H9 (cell line): ENCODE measurements at regions not wholly inside any gene's neighbourhood (a gene's known extent, or its start where the extent isn't known, plus 50 kb on each side); places are given as distances from the start of the nearest gene placed in this dataset.
A peak's percentile ranks its signal among the peaks of the same experiment; 100 is the strongest.

Experiments used
- DNase-seq: peaks from one replicate; pipeline ENCODE4 v3.0.0-alpha.2; 2017
- H2AFZ ChIP-seq: one replicate; pipeline ENCODE4 v1.6.1; 2013; ENCODE audit warnings: mild to moderate bottlenecking, low read length, control low read depth, moderate library complexity
- H2AK5ac ChIP-seq: 2 replicates; pipeline ENCODE4 v1.6.1; 2013; ENCODE audit warnings: low read length, control low read depth, mixed read lengths; ENCODE audit not compliant: insufficient read length
- H2BK120ac ChIP-seq: one replicate; pipeline ENCODE4 v1.6.1; 2013; ENCODE audit warnings: low read depth, mild to moderate bottlenecking, low read length, control low read depth, inconsistent platforms; ENCODE audit not compliant: poor library complexity, severe bottlenecking
- H2BK12ac ChIP-seq: 2 replicates; pipeline ENCODE4 v1.6.1; 2013; ENCODE audit warnings: low read length, control low read depth, mixed read lengths, low read depth; ENCODE audit not compliant: insufficient read length
- H2BK15ac ChIP-seq: 2 replicates; pipeline ENCODE4 v1.6.1; 2013; ENCODE audit warnings: low read depth, low read length, control low read depth
- H2BK20ac ChIP-seq: one replicate; pipeline ENCODE4 v1.6.1; 2013; ENCODE audit warnings: low read depth, mild to moderate bottlenecking, low read length, control low read depth, inconsistent platforms; ENCODE audit not compliant: poor library complexity, severe bottlenecking
- H2BK5ac ChIP-seq: 2 replicates; pipeline ENCODE4 v1.6.1; 2013; ENCODE audit warnings: low read length, control low read depth, mixed read lengths; ENCODE audit not compliant: insufficient read length
- H3K14ac ChIP-seq: 2 replicates; pipeline ENCODE4 v1.6.1; 2013; ENCODE audit warnings: low read length, control low read depth; ENCODE audit not compliant: insufficient read depth
- H3K18ac ChIP-seq: 2 replicates; pipeline ENCODE4 v1.6.1; 2013; ENCODE audit warnings: low read depth, mild to moderate bottlenecking, mixed read lengths, low read length, control low read depth; ENCODE audit not compliant: insufficient read length
- H3K23ac ChIP-seq: 2 replicates; pipeline ENCODE4 v1.6.1; 2013; ENCODE audit warnings: low read length, control low read depth, mixed read lengths, low read depth; ENCODE audit not compliant: insufficient read length
- H3K23me2 ChIP-seq: 2 replicates; pipeline ENCODE4 v1.6.1; 2013; ENCODE audit warnings: low read depth, mild to moderate bottlenecking, mixed read lengths, low read length, control low read depth; ENCODE audit not compliant: insufficient read length, poor library complexity, severe bottlenecking
- H3K27ac ChIP-seq: 2 replicates; pipeline ENCODE4 v1.5.1; 2013; ENCODE audit warnings: low read length, control low read depth, mixed read lengths, low read depth; ENCODE audit not compliant: insufficient read length
- H3K27me3 ChIP-seq: 2 replicates; pipeline ENCODE4 v1.6.1; 2013; ENCODE audit warnings: low read length, control low read depth, inconsistent platforms; ENCODE audit not compliant: insufficient read depth
- H3K4ac ChIP-seq: 2 replicates; pipeline ENCODE4 v1.6.1; 2013; ENCODE audit warnings: low read depth, mild to moderate bottlenecking, control low read depth, inconsistent platforms, low read length, moderate library complexity
- H3K4me1 ChIP-seq: 2 replicates; pipeline ENCODE4 v1.6.1; 2013; ENCODE audit warnings: low read length, control low read depth, inconsistent platforms; ENCODE audit not compliant: insufficient read depth
- H3K4me2 ChIP-seq: 2 replicates; pipeline ENCODE4 v1.6.1; 2013; ENCODE audit warnings: low read length, control low read depth, mixed read lengths; ENCODE audit not compliant: insufficient read length, insufficient read depth
- H3K56ac ChIP-seq: 2 replicates; pipeline ENCODE4 v1.6.1; 2013; ENCODE audit warnings: low read depth, mild to moderate bottlenecking, mixed read lengths, low read length, control low read depth; ENCODE audit not compliant: insufficient read length
- H3K79me1 ChIP-seq: 2 replicates; pipeline ENCODE4 v1.6.1; 2013; ENCODE audit warnings: low read depth, mild to moderate bottlenecking, moderate library complexity, low read length, control low read depth, inconsistent platforms; ENCODE audit not compliant: insufficient read depth, poor library complexity, severe bottlenecking
- H3K79me2 ChIP-seq: 2 replicates; pipeline ENCODE4 v1.6.1; 2013; ENCODE audit warnings: low read length, control low read depth, inconsistent platforms; ENCODE audit not compliant: insufficient read depth
- H3K9ac ChIP-seq: 2 replicates; pipeline ENCODE4 v1.6.1; 2013; ENCODE audit warnings: low read length, control low read depth, mixed read lengths; ENCODE audit not compliant: insufficient read length; ENCODE audit errors: extremely low read depth
- H3K9me3 ChIP-seq: one replicate; pipeline ENCODE4 v1.6.1; 2013; ENCODE audit warnings: low read depth, low read length, inconsistent platforms; ENCODE audit not compliant: control insufficient read depth
- H3T11ph ChIP-seq: one replicate; pipeline ENCODE4 v1.6.1; 2013; ENCODE audit warnings: mild to moderate bottlenecking, low read length, control low read depth, inconsistent platforms
- H4K20me1 ChIP-seq: one replicate; pipeline ENCODE4 v1.6.1; 2013; ENCODE audit not compliant: control insufficient read depth, insufficient read length, insufficient read depth
- H4K5ac ChIP-seq: 2 replicates; pipeline ENCODE4 v1.6.1; 2013; ENCODE audit warnings: low read depth, mild to moderate bottlenecking, mixed read lengths, low read length, control low read depth; ENCODE audit not compliant: insufficient read length
- H4K8ac ChIP-seq: replicated peaks from 2 replicates; pipeline ENCODE4 v1.6.1; 2013; ENCODE audit warnings: low read length, control low read depth, mixed read lengths, low read depth; ENCODE audit not compliant: insufficient read length
- H4K91ac ChIP-seq: 2 replicates; pipeline ENCODE4 v1.6.1; 2013; ENCODE audit warnings: low read depth, mild to moderate bottlenecking, moderate library complexity, mixed read lengths, low read length, control low read depth; ENCODE audit not compliant: insufficient read length
- H3K27ac Mint-ChIP-seq, 3 experiments: 2 replicates in 2 of 3; 3 replicates in 1 of 3; pipeline ENCODE4 v1.8.0; 2020 to 2021; ENCODE audit warnings: mixed read lengths in 3 of 3, mild to moderate bottlenecking in 1 of 3, moderate library complexity in 1 of 3
- H3K27me3 Mint-ChIP-seq: 2 replicates; pipeline ENCODE4 v1.8.0; 2021; ENCODE audit warnings: low read depth, mild to moderate bottlenecking, moderate library complexity, mixed read lengths
- H3K36me3 Mint-ChIP-seq, 3 experiments: 2 replicates in 2 of 3; 3 replicates in 1 of 3; pipeline ENCODE4 v1.8.0; 2020 to 2021; ENCODE audit warnings: low read depth in 3 of 3, mixed read lengths in 3 of 3; ENCODE audit not compliant: insufficient read depth in 1 of 3
- H3K4me1 Mint-ChIP-seq, 2 experiments: 2 replicates each; pipeline ENCODE4 v1.8.0; 2020; ENCODE audit warnings: mixed read lengths in 2 of 2
- H3K4me3 Mint-ChIP-seq, 2 experiments: 2 replicates in 1 of 2; 3 replicates in 1 of 2; pipeline ENCODE4 v1.8.0; 2020 to 2021; ENCODE audit warnings: mild to moderate bottlenecking in 2 of 2, mixed read lengths in 2 of 2, moderate library complexity in 1 of 2
- H3K9me3 Mint-ChIP-seq, 2 experiments: 2 replicates in 1 of 2; 3 replicates in 1 of 2; pipeline ENCODE4 v1.8.0; 2020; ENCODE audit warnings: mild to moderate bottlenecking in 2 of 2, mixed read lengths in 2 of 2, moderate library complexity in 1 of 2
- CTCF ChIP-seq: fragments of 200-600 bp; sonication (generic); conservative IDR thresholded peaks from 3 replicates; pipeline ENCODE4 v1.8.0; 2021; ENCODE audit warnings: antibody characterized with exemption, mild to moderate bottlenecking
- WGBS: extraction: QIAGEN DNeasy Blood & Tissue Kit; methylation state at CpG from one replicate; pipeline ENCODE4 v1.1.7; 2013; ENCODE audit warnings: missing lambda C conversion rate, low lambda C conversion rate, mixed read lengths; ENCODE audit not compliant: insufficient read length; ENCODE audit errors: extremely low coverage; 5-methylcytosine and 5-hydroxymethylcytosine counted together

GRCh38 chr15:95715906-95716656 is 614.4 kb upstream of the NR2F2 start:
- H3K27ac ChIP-seq: no peak overlapping the region

More at GRCh38 chr15:95715906-95716656, 614.4 kb upstream of the NR2F2 start:
- no peak overlapping the region for H2BK20ac ChIP-seq
- H4K20me1 ChIP-seq: no peaks in the 10 kb centered on the region
- no peak for TF ChIP-seq CTCF
- H4K91ac ChIP-seq: no peak overlapping the region
- H3K23me2 ChIP-seq: no peaks in the 10 kb centered on the region
- H2BK12ac ChIP-seq: no peak overlapping the region
- H3K27me3 Mint-ChIP-seq: no peaks in the 10 kb centered on the region
- no peak for DNase-seq
- H3K18ac ChIP-seq: no peak overlapping the region
- H3K4me1 ChIP-seq: peaks cover 2% of the 10 kb centered on the region; the same call in 1 of the 2 replicates
- no peak overlapping the region for H4K8ac ChIP-seq
- no peaks in the 10 kb centered on the region for H3K27me3 ChIP-seq
- no peak overlapping the region for H3K4me3 Mint-ChIP-seq
- no peaks in the 10 kb centered on the region for H3K79me1 ChIP-seq
- H3K4me1 Mint-ChIP-seq: peaks cover 13 to 14% of the 10 kb centered on the region in 2 experiments
- H3T11ph ChIP-seq: no peak overlapping the region
- H2BK5ac ChIP-seq: no peak overlapping the region
- no peak overlapping the region for H3K9ac ChIP-seq
- WGBS: no CpG with 5 or more reads among the region's 6 CpGs
- H2BK15ac ChIP-seq: no peak overlapping the region
- no peaks in the 10 kb centered on the region for H3K36me3 Mint-ChIP-seq
- H3K14ac ChIP-seq: no peak overlapping the region
- H3K9me3 Mint-ChIP-seq: no peaks in the 10 kb centered on the region
- no peak overlapping the region for H2AK5ac ChIP-seq
- no peak overlapping the region for H3K23ac ChIP-seq
- H3K79me2 ChIP-seq: no peaks in the 10 kb centered on the region
- no peaks in the 10 kb centered on the region for H3K9me3 ChIP-seq
- no peak overlapping the region for H3K56ac ChIP-seq
- no peak overlapping the region for H3K4me2 ChIP-seq
- H2AFZ ChIP-seq: no peak overlapping the region
- H2BK120ac ChIP-seq: no peak overlapping the region
- peak overlapping the region in 1 of 3 experiments; percentile 22; a peak in 2 of 7 replicates for H3K27ac Mint-ChIP-seq
- H4K5ac ChIP-seq: no peak overlapping the region
- H3K4ac ChIP-seq: no peak overlapping the region
